IMR-90 (cell line): ENCODE measurements at regions not wholly inside any gene's neighbourhood (a gene's known extent, or its start where the extent isn't known, plus 50 kb on each side); places are given as distances from the start of the nearest gene placed in this dataset.

Experiments used
- ATAC-seq: fragments of 200-7000 bp; cut with Tn5 transposase; 2 replicates; pipeline ENCODE4 v1.9.1; 2020; ENCODE audit warnings: low read depth, mild to moderate bottlenecking, moderate library complexity
- BruUV-seq: library from RNA; stranded (reverse); fragments of 400-500 nt; replicated peaks from 2 replicates; lab custom pipeline; 2021; lab: Mats Ljungman, UMichigan
- CTCF ChIA-PET: fragments of 300-600 bp; formaldehyde crosslinking; extraction: SDS; loops from one replicate; lab custom pipeline; 2021; ENCODE audit warnings: antibody characterized with exemption; lab: Yijun Ruan, JAX
- POLR2A ChIA-PET: fragments of 300-600 bp; sonication (Branson Sonifier 250); formaldehyde crosslinking; loops from one replicate; lab custom pipeline; 2022; ENCODE audit warnings: antibody characterized with exemption; ENCODE audit not compliant: unreplicated experiment; lab: Charles Lee
- DNase-seq: peaks from one replicate; pipeline ENCODE4 v3.0.0; 2013
- H2AFZ ChIP-seq: replicated peaks from 2 replicates; pipeline ENCODE3; 2013; ENCODE audit warnings: low read length, mild to moderate bottlenecking; ENCODE audit not compliant: poor library complexity
- H2AK5ac ChIP-seq: 2 replicates; pipeline ENCODE4 v1.6.1; 2013; ENCODE audit warnings: low read depth, low read length, inconsistent platforms
- H2AK9ac ChIP-seq: replicated peaks from 2 replicates; pipeline ENCODE3; 2013; ENCODE audit warnings: mild to moderate bottlenecking, low read depth, low read length, moderate library complexity; ENCODE audit not compliant: poor library complexity
- H2BK120ac ChIP-seq: 2 replicates; pipeline ENCODE4 v1.6.1; 2013; ENCODE audit warnings: low read depth, low read length, inconsistent platforms
- H2BK15ac ChIP-seq: 3 replicates; pipeline ENCODE4 v1.6.1; 2013; ENCODE audit warnings: low read depth, low read length, inconsistent platforms
- H2BK20ac ChIP-seq: 2 replicates; pipeline ENCODE4 v1.6.1; 2013; ENCODE audit warnings: low read depth, mild to moderate bottlenecking, inconsistent platforms, low read length, moderate library complexity
- H2BK5ac ChIP-seq: 2 replicates; pipeline ENCODE4 v1.6.1; 2013; ENCODE audit warnings: mild to moderate bottlenecking, low read depth, low read length, inconsistent platforms; ENCODE audit not compliant: poor library complexity, severe bottlenecking
- H3K14ac ChIP-seq: replicated peaks from 2 replicates; pipeline ENCODE4 v1.6.1; 2013; ENCODE audit warnings: low read depth, low read length, inconsistent platforms
- H3K18ac ChIP-seq: 2 replicates; pipeline ENCODE4 v1.6.1; 2013; ENCODE audit warnings: low read depth, low read length, control low read depth
- H3K23ac ChIP-seq: 2 replicates; pipeline ENCODE4 v1.6.1; 2013; ENCODE audit warnings: low read depth, low read length, inconsistent platforms
- H3K27ac ChIP-seq: 2 replicates; pipeline ENCODE4 v1.5.1; 2013; ENCODE audit warnings: mild to moderate bottlenecking, control low read depth, low read length; ENCODE audit not compliant: insufficient read depth
- H3K27me3 ChIP-seq: 2 replicates; pipeline ENCODE4 v1.6.1; 2013; ENCODE audit warnings: low read length; ENCODE audit not compliant: control insufficient read depth, insufficient read depth
- H3K36me3 ChIP-seq: 2 replicates; pipeline ENCODE4 v1.6.1; 2013; ENCODE audit warnings: low read length, mixed read lengths; ENCODE audit not compliant: control insufficient read depth, insufficient read depth
- H3K4ac ChIP-seq: 2 replicates; pipeline ENCODE4 v1.6.1; 2013; ENCODE audit warnings: low read depth, low read length, inconsistent platforms
- H3K4me1 ChIP-seq: 2 replicates; pipeline ENCODE4 v1.6.1; 2013; ENCODE audit warnings: low read length, mixed read lengths; ENCODE audit not compliant: control insufficient read depth, insufficient read depth
- H3K4me2 ChIP-seq: 2 replicates; pipeline ENCODE4 v1.6.1; 2013; ENCODE audit warnings: low read depth, mild to moderate bottlenecking, control low read depth, low read length, moderate library complexity
- H3K4me3 ChIP-seq: 2 replicates; pipeline ENCODE4 v1.5.1; 2013; ENCODE audit warnings: low read depth, mild to moderate bottlenecking, control low read depth, low read length, moderate library complexity; ENCODE audit not compliant: insufficient read depth
- H3K56ac ChIP-seq: 2 replicates; pipeline ENCODE4 v1.6.1; 2013; ENCODE audit warnings: low read length, inconsistent platforms; ENCODE audit not compliant: insufficient read depth; ENCODE audit errors: extremely low read depth
- H3K79me1 ChIP-seq, 2 experiments: 2 replicates each; pipeline ENCODE4 v1.6.1; 2013; ENCODE audit warnings: low read length in 2 of 2, inconsistent platforms in 1 of 2, low read depth in 1 of 2
- H3K9ac ChIP-seq: 2 replicates; pipeline ENCODE4 v1.6.1; 2013; ENCODE audit warnings: low read depth, low read length, control low read depth
- H3K9me1 ChIP-seq: 2 replicates; pipeline ENCODE4 v1.6.1; 2013; ENCODE audit warnings: low read length, inconsistent platforms; ENCODE audit not compliant: insufficient read depth
- H3K9me3 ChIP-seq: 2 replicates; pipeline ENCODE4 v1.6.1; 2013; ENCODE audit warnings: low read length; ENCODE audit not compliant: control insufficient read depth, insufficient read depth
- H4K20me1 ChIP-seq: 2 replicates; pipeline ENCODE4 v1.6.1; 2013; ENCODE audit warnings: low read length, inconsistent platforms; ENCODE audit not compliant: insufficient read depth
- H4K5ac ChIP-seq: 2 replicates; pipeline ENCODE4 v1.6.1; 2013; ENCODE audit warnings: mild to moderate bottlenecking, low read depth, low read length, control low read depth
- H4K8ac ChIP-seq, 2 experiments: 2 replicates each; pipeline ENCODE4 v1.6.1; 2013; ENCODE audit warnings: low read depth in 2 of 2, low read length in 2 of 2, control low read depth in 1 of 2, inconsistent platforms in 1 of 2
- H4K91ac ChIP-seq: 2 replicates; pipeline ENCODE4 v1.6.1; 2013; ENCODE audit warnings: low read depth, low read length, inconsistent platforms; ENCODE audit not compliant: insufficient read depth
- MAFK ChIP-seq: IDR thresholded peaks from 2 replicates; pipeline ENCODE4 v1.6.1; 2012; ENCODE audit warnings: low read depth, low read length, improper control_type of control experiment
- MAZ ChIP-seq: IDR thresholded peaks from 2 replicates; pipeline ENCODE4 v1.6.1; 2012; ENCODE audit warnings: low read depth, mild to moderate bottlenecking, low read length, improper control_type of control experiment, moderate library complexity, borderline replicate concordance
- MXI1 ChIP-seq: IDR thresholded peaks from 2 replicates; pipeline ENCODE4 v1.6.1; 2012; ENCODE audit warnings: low read depth, mild to moderate bottlenecking, low read length, moderate library complexity, borderline replicate concordance
- RAD21 ChIP-seq: IDR thresholded peaks from 2 replicates; pipeline ENCODE4 v1.6.1; 2012; ENCODE audit warnings: low read length, improper control_type of control experiment
- RCOR1 ChIP-seq: IDR thresholded peaks from 2 replicates; pipeline ENCODE4 v1.6.1; 2012; ENCODE audit warnings: mild to moderate bottlenecking, low read length, improper control_type of control experiment; ENCODE audit not compliant: insufficient replicate concordance
- SMC3 ChIP-seq: fragments of 150-350 bp; IDR thresholded peaks from 2 replicates; pipeline ENCODE4 v1.6.1; 2016; ENCODE audit warnings: low read depth, mild to moderate bottlenecking, antibody characterized with exemption, low read length, moderate library complexity
- whole genome bisulfite sequencing, 2 experiments: methylation state at CpG; one replicate each; pipeline versions ENCODE4 v1.1.5 to v1.1.7; 2013; ENCODE audit warnings: missing lambda C conversion rate in 2 of 2; ENCODE audit not compliant: insufficient read length in 1 of 2; ENCODE audit errors: extremely low coverage in 2 of 2; 5-methylcytosine and 5-hydroxymethylcytosine counted together
- dilution Hi-C: fragments of 300-500 bp; cut with HindIII; formaldehyde crosslinking; loops from one replicate; pipeline ENCODE4 v1.14.3; 2018; ENCODE audit warnings: low sequenced_read_pairs; ENCODE audit not compliant: unreplicated experiment
- in situ Hi-C: fragments of 300-500 bp; cut with MboI; formaldehyde crosslinking; loops from 3 replicates; pipeline ENCODE4 v1.14.3; 2019; ENCODE audit warnings: low sequenced_read_pairs, inconsistent platforms, mixed read lengths
- intact Hi-C: fragments of 100-400 bp; cut with micrococcal nuclease; formaldehyde crosslinking; loops from 2 replicates; pipeline ENCODE4 v1.10.0; 2022

DNA sequence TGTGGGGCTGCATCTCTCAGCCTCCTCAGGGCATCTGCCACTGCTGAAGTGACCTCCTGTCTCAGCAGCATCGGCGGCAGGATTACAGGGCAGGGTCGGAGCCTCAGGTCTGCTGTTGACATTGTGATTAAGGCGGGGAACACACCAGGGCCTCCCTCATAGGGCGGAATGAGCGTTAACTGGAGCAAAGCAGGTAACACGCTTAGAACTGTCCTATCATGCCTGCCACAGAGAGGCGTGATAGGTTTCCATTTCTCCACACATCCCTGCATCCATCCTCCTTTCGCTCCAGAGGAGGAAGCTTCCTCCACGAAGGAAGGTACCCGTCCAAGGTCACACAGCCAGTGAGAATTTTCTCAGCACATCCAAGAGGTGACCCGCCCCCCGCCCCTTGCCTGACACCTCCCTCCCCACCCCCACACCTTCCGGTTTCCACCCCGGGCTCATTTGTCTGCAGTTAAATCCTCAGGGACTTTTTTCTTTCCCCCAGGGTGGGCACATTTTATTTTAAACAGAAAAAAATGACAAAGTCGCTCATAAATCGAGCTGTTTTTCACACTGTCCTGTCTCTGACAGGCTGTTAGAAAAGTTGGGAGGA lies 200.8 kb downstream of the TFAP2C start:
- no peak overlapping the region for H3K4me3 ChIP-seq
- CTCF ChIA-PET: no interaction called here
- no peak overlapping the region for H2BK5ac ChIP-seq
- in situ Hi-C loops (no loop called here), intact Hi-C loops (no loop called here), dilution Hi-C loops (no loop called here)
- no peak overlapping the region for H4K91ac ChIP-seq
- H2BK120ac ChIP-seq: no peak overlapping the region
- POLR2A ChIA-PET: no interaction called here
- no peak overlapping the region for H2AK5ac ChIP-seq
- ATAC-seq (no peak), DNase-seq (no peak)
- no peaks in the 10 kb centered on the region for H3K36me3 ChIP-seq
- TF ChIP-seq RAD21: no peak
- TF ChIP-seq MXI1: no peak
- no peak for TF ChIP-seq SMC3
- TF ChIP-seq RCOR1: no peak
- no peak for TF ChIP-seq MAZ
- TF ChIP-seq MAFK: no peak
- H2AK9ac ChIP-seq: no peak overlapping the region
- no peak overlapping the region for H3K9ac ChIP-seq
- H4K8ac ChIP-seq: no peak overlapping the region
- H3K27me3 ChIP-seq: peaks cover 11% of the 10 kb centered on the region
- no peak overlapping the region for H3K4ac ChIP-seq
- no peak overlapping the region for H3K56ac ChIP-seq
- H2AFZ ChIP-seq: no peak overlapping the region
- no peak overlapping the region for H2BK20ac ChIP-seq
- no peak overlapping the region for H3K4me2 ChIP-seq
- H2BK15ac ChIP-seq: no peak overlapping the region
- H4K5ac ChIP-seq: no peak overlapping the region
- H3K14ac ChIP-seq: no peak overlapping the region
- no peak overlapping the region for H3K27ac ChIP-seq
- no peaks in the 10 kb centered on the region for H3K4me1 ChIP-seq
- H3K9me1 ChIP-seq: no peaks in the 10 kb centered on the region
- no TSS peak for BruUV-seq
- no CpG with 5 or more reads among the region's 17 CpGs for WGBS, 2 experiments
- no peaks in the 10 kb centered on the region for H4K20me1 ChIP-seq
- H3K9me3 ChIP-seq: no peaks in the 10 kb centered on the region
- H3K18ac ChIP-seq: no peak overlapping the region
- no peak overlapping the region for H3K23ac ChIP-seq
- H3K79me1 ChIP-seq: no peaks in the 10 kb centered on the region
